Parathyroid adenoma (tissue), 2 donors: ENCODE measurements at regions not wholly inside any gene's neighbourhood (a gene's known extent, or its start where the extent isn't known, plus 50 kb on each side); places are given as distances from the start of the nearest gene placed in this dataset.

Experiments
- H2AFZ ChIP-seq: fragments of 300-600 bp; sonication (generic); one replicate; pipeline ENCODE4 v1.7.0; 2017; ENCODE audit warnings: antibody characterized with exemption, mild to moderate bottlenecking
- H3K27ac ChIP-seq: fragments of 300-600 bp; sonication (generic); one replicate; pipeline ENCODE4 v1.7.0; 2017
- H3K27me3 ChIP-seq: fragments of 300-600 bp; sonication (generic); one replicate; pipeline ENCODE4 v1.7.0; 2017; ENCODE audit warnings: low read length; ENCODE audit not compliant: control insufficient read depth, insufficient read depth
- H3K36me3 ChIP-seq: fragments of 300-600 bp; sonication (generic); one replicate; pipeline ENCODE4 v1.7.0; 2017; ENCODE audit warnings: low read length; ENCODE audit not compliant: control insufficient read depth, insufficient read depth
- H3K4me1 ChIP-seq: fragments of 300-600 bp; sonication (generic); one replicate; pipeline ENCODE4 v1.7.0; 2017; ENCODE audit warnings: control low read depth
- H3K4me2 ChIP-seq: fragments of 300-600 bp; sonication (generic); one replicate; pipeline ENCODE4 v1.7.0; 2017; ENCODE audit warnings: low read length
- H3K4me3 ChIP-seq: fragments of 300-600 bp; sonication (generic); one replicate; pipeline ENCODE4 v1.7.0; 2017; ENCODE audit warnings: low read depth, low read length
- H3K79me2 ChIP-seq: fragments of 300-600 bp; sonication (generic); one replicate; pipeline ENCODE4 v1.7.0; 2017; ENCODE audit warnings: control low read depth
- H3K9ac ChIP-seq: fragments of 300-600 bp; sonication (generic); one replicate; pipeline ENCODE4 v1.7.0; 2017; ENCODE audit warnings: mild to moderate bottlenecking
- H3K9me3 ChIP-seq: fragments of 300-600 bp; sonication (generic); one replicate; pipeline ENCODE4 v1.7.0; 2017; ENCODE audit warnings: low read length; ENCODE audit not compliant: control insufficient read depth
- CTCF ChIP-seq: fragments of 300-600 bp; sonication (generic); IDR thresholded peaks from one replicate; pipeline ENCODE4 v1.7.0; 2017; ENCODE audit warnings: antibody characterized with exemption, mild to moderate bottlenecking
- donor health status: primary hyperparathyroidism.

- no peaks in the 10 kb centered on the region for H3K79me2 ChIP-seq
These were observed 109.7 kb downstream of the LSM3 start for GRCh38 chr3:14288177-14288788.

GRCh38 chr3:14288833-14289451, 110.3 kb downstream of the LSM3 start:
- H3K27ac ChIP-seq: no peak overlapping the region
- no peaks in the 10 kb centered on the region for H3K9me3 ChIP-seq
- H3K27me3 ChIP-seq: no peaks in the 10 kb centered on the region
- no peak overlapping the region for H3K4me2 ChIP-seq
- no peak overlapping the region for H3K4me3 ChIP-seq
- H3K79me2 ChIP-seq: no peaks in the 10 kb centered on the region
- no peak for TF ChIP-seq CTCF
- H3K4me1 ChIP-seq: no peaks in the 10 kb centered on the region
- H2AFZ ChIP-seq: no peak overlapping the region
- no peak overlapping the region for H3K9ac ChIP-seq
- H3K36me3 ChIP-seq: no peaks in the 10 kb centered on the region

More at GRCh38 chr3:14288177-14288788, 109.7 kb downstream of the LSM3 start:
- no peak overlapping the region for H3K4me2 ChIP-seq
- no peaks in the 10 kb centered on the region for H3K4me1 ChIP-seq
- no peak overlapping the region for H2AFZ ChIP-seq
- H3K4me3 ChIP-seq: no peak overlapping the region
- H3K9ac ChIP-seq: no peak overlapping the region
- TF ChIP-seq CTCF: no peak
- no peaks in the 10 kb centered on the region for H3K36me3 ChIP-seq
- no peaks in the 10 kb centered on the region for H3K27me3 ChIP-seq
- no peaks in the 10 kb centered on the region for H3K9me3 ChIP-seq
- no peak overlapping the region for H3K27ac ChIP-seq

- TF ChIP-seq CTCF: no peak
- Histone ChIP-seq H3K9ac (no peak overlapping the region), H3K79me2 (no peaks in the 10 kb centered on the region), H3K27ac (no peak overlapping the region), H3K4me1 (no peaks in the 10 kb centered on the region), H2AFZ (no peak overlapping the region), H3K36me3 (no peaks in the 10 kb centered on the region), H3K27me3 (no peaks in the 10 kb centered on the region), H3K4me3 (no peak overlapping the region), H3K4me2 (no peak overlapping the region), H3K9me3 (no peaks in the 10 kb centered on the region)
These were observed 111.2 kb downstream of the LSM3 start for GRCh38 chr3:14289590-14290461.

GRCh38 chr3:14290631-14291385, 111.6 kb upstream of the SLC6A6 start:
- no peaks in the 10 kb centered on the region for H3K27me3 ChIP-seq
- no peaks in the 10 kb centered on the region for H3K9me3 ChIP-seq
- H3K27ac ChIP-seq: no peak overlapping the region
- no peaks in the 10 kb centered on the region for H3K36me3 ChIP-seq
- H3K9ac ChIP-seq: no peak overlapping the region
- no peak for TF ChIP-seq CTCF
- no peak overlapping the region for H3K4me3 ChIP-seq
- H3K4me1 ChIP-seq: no peaks in the 10 kb centered on the region
- no peak overlapping the region for H2AFZ ChIP-seq
- H3K4me2 ChIP-seq: no peak overlapping the region
- no peaks in the 10 kb centered on the region for H3K79me2 ChIP-seq
